HepG2 (cell line): ENCODE measurements at regions not wholly inside any gene's neighbourhood (a gene's known extent, or its start where the extent isn't known, plus 50 kb on each side); places are given as distances from the start of the nearest gene placed in this dataset.

ENCODE experiments used
- AGO1 ChIP-seq: fragments of 200-400 bp; formaldehyde crosslinking; IDR thresholded peaks from 2 replicates; pipeline ENCODE4 v1.6.1; 2017; ENCODE audit warnings: mild to moderate bottlenecking, low read depth, low read length, moderate library complexity; ENCODE audit not compliant: poor library complexity, severe bottlenecking
- CEBPZ ChIP-seq: IDR thresholded peaks from 2 replicates; pipeline ENCODE4 v1.6.1; 2012; ENCODE audit warnings: low read length, improper control_type of control experiment
- CENPX ChIP-seq: sonication (generic); formaldehyde crosslinking; IDR thresholded peaks from 2 replicates; pipeline ENCODE4 v1.9.0; 2021; ENCODE audit warnings: mild to moderate bottlenecking, missing genetic modification reagents, moderate library complexity
- EHMT2 ChIP-seq: fragments of 200-600 bp; sonication (generic); IDR thresholded peaks from 2 replicates; pipeline ENCODE4 v1.7.0; 2017; ENCODE audit warnings: antibody characterized with exemption, low read depth, low read length, borderline replicate concordance
- ERF ChIP-seq: IDR thresholded peaks from 2 replicates; pipeline ENCODE4 v1.6.1; 2018; ENCODE audit warnings: missing biosample characterization, missing genetic modification reagents
- HCFC1 ChIP-seq: fragments of 150-350 bp; IDR thresholded peaks from 2 replicates; pipeline ENCODE4 v1.6.1; 2014; ENCODE audit warnings: low read depth, low read length
- HOXA9 ChIP-seq: sonication (generic); formaldehyde crosslinking; IDR thresholded peaks from 2 replicates; pipeline ENCODE4 v1.8.1; 2022; ENCODE audit warnings: missing genetic modification reagents, mild to moderate bottlenecking, moderate library complexity, borderline replicate concordance
- IKZF5 ChIP-seq: IDR thresholded peaks from 2 replicates; pipeline ENCODE4 v1.6.1; 2018; ENCODE audit warnings: missing genetic modification reagents, mild to moderate bottlenecking, missing compliant biosample characterization
- KAT8 ChIP-seq: IDR thresholded peaks from 2 replicates; pipeline ENCODE4 v1.6.1; 2016; ENCODE audit warnings: missing genetic modification reagents, missing compliant biosample characterization
- KDM5A ChIP-seq: fragments of 200-600 bp; sonication (generic); IDR thresholded peaks from 2 replicates; pipeline ENCODE4 v1.7.0; 2018; ENCODE audit warnings: antibody characterized with exemption, mild to moderate bottlenecking, low read length, borderline replicate concordance
- MED1 ChIP-seq: sonication (generic); formaldehyde crosslinking; IDR thresholded peaks from 2 replicates; pipeline ENCODE4 v1.4.0; 2020; ENCODE audit warnings: missing genetic modification reagents
- NFKB2 ChIP-seq: sonication (generic); formaldehyde crosslinking; IDR thresholded peaks from 2 replicates; pipeline ENCODE4 v1.4.0; 2020; ENCODE audit warnings: missing genetic modification reagents, borderline replicate concordance
- NFYB ChIP-seq: sonication (generic); formaldehyde crosslinking; IDR thresholded peaks from 2 replicates; pipeline ENCODE4 v1.4.0; 2020; ENCODE audit warnings: missing genetic modification reagents
- NR1H2 ChIP-seq: sonication (generic); formaldehyde crosslinking; IDR thresholded peaks from 2 replicates; pipeline ENCODE4 v1.8.1; 2022; ENCODE audit warnings: low read depth, missing genetic modification reagents, borderline replicate concordance
- PAX8 ChIP-seq: sonication (generic); formaldehyde crosslinking; IDR thresholded peaks from 2 replicates; pipeline ENCODE4 v1.8.0; 2022; ENCODE audit warnings: mild to moderate bottlenecking, missing genetic modification reagents, borderline replicate concordance
- ZBTB44 ChIP-seq: sonication (generic); formaldehyde crosslinking; IDR thresholded peaks from 2 replicates; pipeline ENCODE4 v1.4.0; 2020; ENCODE audit warnings: missing genetic modification reagents
- ZNF615 ChIP-seq: sonication (generic); formaldehyde crosslinking; IDR thresholded peaks from 2 replicates; pipeline ENCODE4 v1.5.0; 2020; ENCODE audit warnings: mild to moderate bottlenecking, missing genetic modification reagents, borderline replicate concordance
- TF ChIP-seq, protein P1 (sequence below): sonication (generic); formaldehyde crosslinking; IDR thresholded peaks from 2 replicates; pipeline ENCODE4 v1.4.0; 2020; ENCODE audit warnings: missing genetic modification reagents, borderline replicate concordance

GRCh38 chr2:8609357-8609811 is 72.5 kb upstream of the ID2 start (continued):
- TF ChIP-seq NFKB2 (CRISPR knock-in tag) (no peak), PAX8 (no peak; the same call in 1 of the 2 replicates), NR1H2 (CRISPR knock-in tag) (no peak), CENPX (no peak), MED1 (CRISPR knock-in tag) (peak; percentile 99), AGO1 (no peak), EHMT2 (peak; percentile 78; the same call in 1 of the 2 replicates), KAT8 (CRISPR knock-in tag) (peak; percentile 84), HOXA9 (no peak), ERF (CRISPR knock-in tag) (peak; percentile 97), CEBPZ (no peak), ZNF615 (no peak), HCFC1 (no peak), NFYB (CRISPR knock-in tag) (peak; percentile 32; the same call in 1 of the 2 replicates), IKZF5 (CRISPR knock-in tag) (peak; percentile 98), ZBTB44 (CRISPR knock-in tag) (no peak), KDM5A (no peak)
- TF ChIP-seq, protein P1, sequence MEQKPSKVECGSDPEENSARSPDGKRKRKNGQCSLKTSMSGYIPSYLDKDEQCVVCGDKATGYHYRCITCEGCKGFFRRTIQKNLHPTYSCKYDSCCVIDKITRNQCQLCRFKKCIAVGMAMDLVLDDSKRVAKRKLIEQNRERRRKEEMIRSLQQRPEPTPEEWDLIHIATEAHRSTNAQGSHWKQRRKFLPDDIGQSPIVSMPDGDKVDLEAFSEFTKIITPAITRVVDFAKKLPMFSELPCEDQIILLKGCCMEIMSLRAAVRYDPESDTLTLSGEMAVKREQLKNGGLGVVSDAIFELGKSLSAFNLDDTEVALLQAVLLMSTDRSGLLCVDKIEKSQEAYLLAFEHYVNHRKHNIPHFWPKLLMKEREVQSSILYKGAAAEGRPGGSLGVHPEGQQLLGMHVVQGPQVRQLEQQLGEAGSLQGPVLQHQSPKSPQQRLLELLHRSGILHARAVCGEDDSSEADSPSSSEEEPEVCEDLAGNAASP, result peak; percentile 97
